SW 1271 (cell line): ENCODE measurements at regions not wholly inside any gene's neighbourhood (a gene's known extent, or its start where the extent isn't known, plus 50 kb on each side); places are given as distances from the start of the nearest gene placed in this dataset.

Source experiments
- DNase-seq, 2 experiments: peaks; one replicate each; lab custom pipeline; 2025; lab: John Stamatoyannopoulos, UW

GRCh38 chr3:67875858-67876257 lies 221.4 kb upstream of the SUCLG2 start:
- no peak for DNase-seq

GRCh38 chr3:67875338-67875737 lies 220.9 kb upstream of the SUCLG2 start:
- DNase-seq = no peak

- DNase-seq = no peak
Measured at GRCh38 chr3:67870477-67870876, 216.1 kb upstream of the SUCLG2 start.

GRCh38 chr3:67866571-67866970 lies 212.2 kb upstream of the SUCLG2 start:
- no peak for DNase-seq

- DNase-seq = no peak
Measured at GRCh38 chr3:67864587-67865183, 210.3 kb upstream of the SUCLG2 start.

- peak in 1 of 2 experiments; percentile 11 for DNase-seq
Measured at GRCh38 chr3:67863869-67864268, 209.5 kb upstream of the SUCLG2 start.

- no peak for DNase-seq
Measured at GRCh38 chr3:67860429-67860828, 206.0 kb upstream of the SUCLG2 start.

- no peak for DNase-seq
Measured at GRCh38 chr3:67858492-67858891, 204.1 kb upstream of the SUCLG2 start.

GRCh38 chr3:67856718-67857117 lies 202.3 kb upstream of the SUCLG2 start:
- DNase-seq = no peak

- DNase-seq = no peak
Measured at GRCh38 chr3:67854663-67855062, 200.3 kb upstream of the SUCLG2 start.

GRCh38 chr3:67853520-67853919 lies 199.1 kb upstream of the SUCLG2 start:
- DNase-seq = no peak

- DNase-seq = no peak
Measured at GRCh38 chr3:67848299-67848698, 193.9 kb upstream of the SUCLG2 start.

GRCh38 chr3:67846166-67846565 lies 191.8 kb upstream of the SUCLG2 start:
- no peak for DNase-seq

- no peak for DNase-seq
Measured at GRCh38 chr3:67832817-67833216, 178.4 kb upstream of the SUCLG2 start.

GRCh38 chr3:67831262-67831661 lies 176.8 kb upstream of the SUCLG2 start:
- DNase-seq = no peak

GRCh38 chr3:67828486-67829010 lies 174.1 kb upstream of the SUCLG2 start:
- DNase-seq = no peak

- DNase-seq = no peak
Measured at GRCh38 chr3:67821135-67821534, 166.7 kb upstream of the SUCLG2 start.

GRCh38 chr3:67819447-67819846 lies 165.0 kb upstream of the SUCLG2 start:
- DNase-seq = no peak

- DNase-seq = no peak
Measured at GRCh38 chr3:67809370-67809935, 155.0 kb upstream of the SUCLG2 start.

- no peak for DNase-seq
Measured at GRCh38 chr3:67808906-67809305, 154.5 kb upstream of the SUCLG2 start.

- DNase-seq = no peak
Measured at GRCh38 chr3:67804578-67804977, 150.2 kb upstream of the SUCLG2 start.

- no peak for DNase-seq
Measured at GRCh38 chr3:67804089-67804488, 149.7 kb upstream of the SUCLG2 start.

GRCh38 chr3:67798412-67798811 lies 144.0 kb upstream of the SUCLG2 start:
- DNase-seq = no peak

GRCh38 chr3:67791620-67792019 lies 137.2 kb upstream of the SUCLG2 start:
- no peak for DNase-seq
